ENCODE measurements at regions not wholly inside any gene's neighbourhood (a gene's known extent, or its start where the extent isn't known, plus 50 kb on each side); places are given as distances from the start of the nearest gene placed in this dataset.

DNA sequence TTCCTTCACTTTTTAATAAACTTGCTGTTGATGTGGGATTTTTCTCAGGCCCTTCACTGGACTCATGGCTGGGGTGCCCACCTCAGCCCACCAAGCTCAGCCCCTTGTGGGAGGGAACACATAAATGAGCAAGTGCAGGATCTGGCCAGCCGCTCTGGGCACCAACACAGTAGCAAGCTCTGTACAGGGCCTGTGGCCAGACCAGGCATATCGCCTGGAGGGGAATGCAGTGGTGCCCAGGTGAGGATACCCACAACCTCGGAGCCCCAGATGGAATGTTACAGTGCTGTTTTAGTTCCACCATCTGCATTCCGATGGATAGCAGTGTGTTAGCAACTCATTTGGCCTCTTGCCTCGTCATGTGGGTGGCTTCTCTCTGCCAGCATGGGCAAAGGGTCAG lies 234.6 kb downstream of the PPP1R3A start:
- Histone ChIP-seq H3K36me3 (ENCODE audit: low read depth) (no peaks in the 10 kb centered on the region), H3K9me3 (no peaks in the 10 kb centered on the region), H3K4me1 (ENCODE audit: low read depth) (no peaks in the 10 kb centered on the region), H3K4me3 (no peak overlapping the region)
- intact Hi-C loops (cut with DNase I, micrococcal nuclease), result no loop called here
- TF ChIP-seq, protein P1, sequence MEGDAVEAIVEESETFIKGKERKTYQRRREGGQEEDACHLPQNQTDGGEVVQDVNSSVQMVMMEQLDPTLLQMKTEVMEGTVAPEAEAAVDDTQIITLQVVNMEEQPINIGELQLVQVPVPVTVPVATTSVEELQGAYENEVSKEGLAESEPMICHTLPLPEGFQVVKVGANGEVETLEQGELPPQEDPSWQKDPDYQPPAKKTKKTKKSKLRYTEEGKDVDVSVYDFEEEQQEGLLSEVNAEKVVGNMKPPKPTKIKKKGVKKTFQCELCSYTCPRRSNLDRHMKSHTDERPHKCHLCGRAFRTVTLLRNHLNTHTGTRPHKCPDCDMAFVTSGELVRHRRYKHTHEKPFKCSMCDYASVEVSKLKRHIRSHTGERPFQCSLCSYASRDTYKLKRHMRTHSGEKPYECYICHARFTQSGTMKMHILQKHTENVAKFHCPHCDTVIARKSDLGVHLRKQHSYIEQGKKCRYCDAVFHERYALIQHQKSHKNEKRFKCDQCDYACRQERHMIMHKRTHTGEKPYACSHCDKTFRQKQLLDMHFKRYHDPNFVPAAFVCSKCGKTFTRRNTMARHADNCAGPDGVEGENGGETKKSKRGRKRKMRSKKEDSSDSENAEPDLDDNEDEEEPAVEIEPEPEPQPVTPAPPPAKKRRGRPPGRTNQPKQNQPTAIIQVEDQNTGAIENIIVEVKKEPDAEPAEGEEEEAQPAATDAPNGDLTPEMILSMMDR (IDR thresholded peaks at IDR 0.05), result no peak
- ATAC-seq (no peak), DNase-seq (no peak)

DNA sequence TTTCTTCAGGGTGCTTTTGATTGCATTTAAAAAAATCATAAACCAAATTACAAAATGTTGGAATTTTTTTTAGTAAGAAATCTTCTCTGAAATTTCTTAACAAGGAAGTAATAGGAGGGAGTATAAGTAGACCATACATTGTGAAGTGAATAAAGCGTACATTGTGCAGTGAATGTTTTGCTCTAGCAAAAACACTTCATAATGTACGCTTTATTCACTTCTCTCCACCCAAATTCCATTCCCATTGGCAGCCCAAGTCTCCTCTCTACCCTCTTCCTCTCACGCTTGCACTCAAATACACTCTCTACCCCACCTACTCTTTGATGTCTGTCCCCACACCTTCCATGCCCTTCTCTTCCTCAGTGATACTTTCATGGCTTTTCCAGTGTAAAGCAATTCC lies 241.0 kb downstream of the PPP1R3A start:
- intact Hi-C loops (cut with DNase I, micrococcal nuclease), result no loop called here
- Histone ChIP-seq H3K36me3 (ENCODE audit: low read depth) (no peaks in the 10 kb centered on the region), H3K4me1 (ENCODE audit: low read depth) (no peaks in the 10 kb centered on the region), H3K9me3 (no peaks in the 10 kb centered on the region), H3K4me3 (no peak overlapping the region)
- TF ChIP-seq, protein P1 (IDR thresholded peaks at IDR 0.05), result no peak
- DNase-seq (no peak), ATAC-seq (no peak)

- ATAC-seq, result no peak
- intact Hi-C loops (cut with DNase I, micrococcal nuclease), result no loop called here
These were observed 253.9 kb downstream of the PPP1R3A start for GRCh38 chr7:113664867-113665266.

DNA sequence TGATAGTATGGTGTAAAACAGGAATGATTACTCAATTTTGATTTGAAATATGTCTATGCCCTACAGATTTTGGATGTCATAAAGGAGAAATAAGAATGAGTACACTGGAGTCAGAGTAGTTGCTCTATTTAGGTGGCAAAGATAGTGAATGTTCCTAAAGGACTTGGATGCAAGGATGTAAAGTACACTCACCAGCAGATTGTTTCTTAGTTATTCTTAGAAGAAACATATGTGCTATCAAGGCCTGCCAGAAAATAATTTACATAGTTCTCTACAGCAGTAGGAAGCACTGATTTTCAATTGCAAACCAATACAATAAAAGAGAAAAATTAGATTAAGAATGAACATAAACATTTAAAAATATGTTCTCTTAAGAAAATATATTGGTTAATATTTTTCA lies 259.4 kb downstream of the PPP1R3A start:
- TF ChIP-seq, protein P1 (IDR thresholded peaks at IDR 0.05), result no peak
- ATAC-seq (no peak), DNase-seq (no peak)
- H3K4me3 ChIP-seq, result no peak overlapping the region
- no peaks in the 10 kb centered on the region for H3K9me3 ChIP-seq
- no peaks in the 10 kb centered on the region for H3K4me1 ChIP-seq (ENCODE audit: low read depth)
- intact Hi-C loops (cut with DNase I, micrococcal nuclease), result no loop called here
- no peaks in the 10 kb centered on the region for H3K36me3 ChIP-seq (ENCODE audit: low read depth)

More at GRCh38 chr7:113664867-113665266, 253.9 kb downstream of the PPP1R3A start:
- no peaks in the 10 kb centered on the region for H3K9me3 ChIP-seq
- no peak overlapping the region for H3K4me3 ChIP-seq
- H3K36me3 ChIP-seq (ENCODE audit: low read depth), result no peaks in the 10 kb centered on the region
- no peak for DNase-seq
- no peaks in the 10 kb centered on the region for H3K4me1 ChIP-seq (ENCODE audit: low read depth)
- TF ChIP-seq, protein P1 (IDR thresholded peaks at IDR 0.05), result no peak

- TF ChIP-seq, protein P1 (IDR thresholded peaks at IDR 0.05), result no peak
- no peak overlapping the region for H3K4me3 ChIP-seq
- DNase-seq (no peak), ATAC-seq (no peak)
- H3K9me3 ChIP-seq, result no peaks in the 10 kb centered on the region
- H3K4me1 ChIP-seq (ENCODE audit: low read depth), result no peaks in the 10 kb centered on the region
- intact Hi-C loops (cut with DNase I, micrococcal nuclease), result no loop called here
- no peaks in the 10 kb centered on the region for H3K36me3 ChIP-seq (ENCODE audit: low read depth)
These were observed 261.2 kb downstream of the PPP1R3A start for GRCh38 chr7:113657603-113658002.

DNA sequence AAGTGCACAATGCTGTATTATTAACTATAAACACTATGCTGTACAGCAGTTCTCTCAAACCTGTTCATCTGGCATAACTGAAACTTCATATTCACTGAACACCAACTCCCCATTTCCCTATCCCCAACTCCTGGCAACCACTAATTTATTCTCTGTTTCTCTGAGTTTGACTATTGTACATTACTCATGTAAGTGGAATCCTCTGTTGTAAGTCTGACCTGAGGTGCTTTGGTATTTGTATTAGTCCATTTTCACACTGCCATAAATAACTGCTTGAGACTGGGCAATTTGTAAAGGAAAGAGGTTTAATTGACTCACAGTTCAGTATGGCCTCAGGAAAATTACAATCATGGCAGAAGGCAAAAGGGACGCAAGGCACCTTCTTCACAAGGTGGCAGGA lies 266.3 kb downstream of the PPP1R3A start:
- Histone ChIP-seq H3K36me3 (ENCODE audit: low read depth) (no peaks in the 10 kb centered on the region), H3K4me3 (no peak overlapping the region), H3K9me3 (no peaks in the 10 kb centered on the region), H3K4me1 (ENCODE audit: low read depth) (no peaks in the 10 kb centered on the region)
- DNase-seq (no peak), ATAC-seq (no peak)
- intact Hi-C loops (cut with DNase I, micrococcal nuclease), result no loop called here
- TF ChIP-seq, protein P1 (IDR thresholded peaks at IDR 0.05), result no peak
